Parathyroid adenoma (tissue), 2 donors: ENCODE measurements at regions not wholly inside any gene's neighbourhood (a gene's known extent, or its start where the extent isn't known, plus 50 kb on each side); places are given as distances from the start of the nearest gene placed in this dataset.

ENCODE experiments used
- H2AFZ ChIP-seq: fragments of 300-600 bp; sonication (generic); one replicate; pipeline ENCODE4 v1.7.0; 2017; ENCODE audit warnings: antibody characterized with exemption, mild to moderate bottlenecking
- H3K27ac ChIP-seq: fragments of 300-600 bp; sonication (generic); one replicate; pipeline ENCODE4 v1.7.0; 2017
- H3K27me3 ChIP-seq: fragments of 300-600 bp; sonication (generic); one replicate; pipeline ENCODE4 v1.7.0; 2017; ENCODE audit warnings: low read length; ENCODE audit not compliant: control insufficient read depth, insufficient read depth
- H3K36me3 ChIP-seq: fragments of 300-600 bp; sonication (generic); one replicate; pipeline ENCODE4 v1.7.0; 2017; ENCODE audit warnings: low read length; ENCODE audit not compliant: control insufficient read depth, insufficient read depth
- H3K4me1 ChIP-seq: fragments of 300-600 bp; sonication (generic); one replicate; pipeline ENCODE4 v1.7.0; 2017; ENCODE audit warnings: control low read depth
- H3K4me2 ChIP-seq: fragments of 300-600 bp; sonication (generic); one replicate; pipeline ENCODE4 v1.7.0; 2017; ENCODE audit warnings: low read length
- H3K4me3 ChIP-seq: fragments of 300-600 bp; sonication (generic); one replicate; pipeline ENCODE4 v1.7.0; 2017; ENCODE audit warnings: low read depth, low read length
- H3K79me2 ChIP-seq: fragments of 300-600 bp; sonication (generic); one replicate; pipeline ENCODE4 v1.7.0; 2017; ENCODE audit warnings: control low read depth
- H3K9ac ChIP-seq: fragments of 300-600 bp; sonication (generic); one replicate; pipeline ENCODE4 v1.7.0; 2017; ENCODE audit warnings: mild to moderate bottlenecking
- H3K9me3 ChIP-seq: fragments of 300-600 bp; sonication (generic); one replicate; pipeline ENCODE4 v1.7.0; 2017; ENCODE audit warnings: low read length; ENCODE audit not compliant: control insufficient read depth
- CTCF ChIP-seq: fragments of 300-600 bp; sonication (generic); IDR thresholded peaks from one replicate; pipeline ENCODE4 v1.7.0; 2017; ENCODE audit warnings: antibody characterized with exemption, mild to moderate bottlenecking
- donor health status: primary hyperparathyroidism.

GRCh38 chr1:181187337-181188126, 99.0 kb downstream of the IER5 start:
- H3K36me3 ChIP-seq, result no peaks in the 10 kb centered on the region
- H2AFZ ChIP-seq, result no peak overlapping the region
- H3K4me1 ChIP-seq, result no peaks in the 10 kb centered on the region
- H3K27me3 ChIP-seq, result no peaks in the 10 kb centered on the region
- no peak for TF ChIP-seq CTCF
- no peaks in the 10 kb centered on the region for H3K79me2 ChIP-seq
- H3K9me3 ChIP-seq, result no peaks in the 10 kb centered on the region
- H3K9ac ChIP-seq, result no peak overlapping the region
- H3K4me3 ChIP-seq, result no peak overlapping the region
- H3K4me2 ChIP-seq, result no peak overlapping the region
- no peak overlapping the region for H3K27ac ChIP-seq

GRCh38 chr1:181189245-181189644, 100.7 kb downstream of the IER5 start:
- Histone ChIP-seq H3K79me2 (no peaks in the 10 kb centered on the region), H3K27me3 (no peaks in the 10 kb centered on the region), H3K9ac (no peak overlapping the region), H3K4me2 (no peak overlapping the region), H3K9me3 (no peaks in the 10 kb centered on the region), H3K4me1 (no peaks in the 10 kb centered on the region), H2AFZ (no peak overlapping the region), H3K36me3 (no peaks in the 10 kb centered on the region), H3K4me3 (no peak overlapping the region), H3K27ac (no peak overlapping the region)
- TF ChIP-seq CTCF, result no peak

- H3K4me2 ChIP-seq, result peak overlapping the region; percentile 68
- no peaks in the 10 kb centered on the region for H3K79me2 ChIP-seq
- H3K9me3 ChIP-seq, result no peaks in the 10 kb centered on the region
- TF ChIP-seq CTCF, result peak; percentile 94
- no peaks in the 10 kb centered on the region for H3K27me3 ChIP-seq
- H3K4me3 ChIP-seq, result no peak overlapping the region
- H2AFZ ChIP-seq, result peak overlapping the region; percentile 66
- H3K27ac ChIP-seq, result no peak overlapping the region
- no peak overlapping the region for H3K9ac ChIP-seq
- no peaks in the 10 kb centered on the region for H3K36me3 ChIP-seq
- no peaks in the 10 kb centered on the region for H3K4me1 ChIP-seq
Measured at GRCh38 chr1:181189691-181190363, 101.3 kb downstream of the IER5 start.

GRCh38 chr1:181190364-181191035, 102.0 kb downstream of the IER5 start:
- Histone ChIP-seq H3K4me1 (no peaks in the 10 kb centered on the region), H3K9me3 (no peaks in the 10 kb centered on the region), H3K27ac (no peak overlapping the region), H3K9ac (no peak overlapping the region), H3K4me2 (no peak overlapping the region), H3K4me3 (no peak overlapping the region), H3K27me3 (no peaks in the 10 kb centered on the region), H3K79me2 (no peaks in the 10 kb centered on the region), H3K36me3 (no peaks in the 10 kb centered on the region), H2AFZ (peak overlapping the region; percentile 66)
- no peak for TF ChIP-seq CTCF
